Fibroblast of skin of right quadriceps (primary cell): ENCODE measurements at regions not wholly inside any gene's neighbourhood (a gene's known extent, or its start where the extent isn't known, plus 50 kb on each side); places are given as distances from the start of the nearest gene placed in this dataset.

Experiments used
- DNase-seq: peaks from one replicate; pipeline ENCODE4 v3.0.0-alpha.2; 2013

DNA sequence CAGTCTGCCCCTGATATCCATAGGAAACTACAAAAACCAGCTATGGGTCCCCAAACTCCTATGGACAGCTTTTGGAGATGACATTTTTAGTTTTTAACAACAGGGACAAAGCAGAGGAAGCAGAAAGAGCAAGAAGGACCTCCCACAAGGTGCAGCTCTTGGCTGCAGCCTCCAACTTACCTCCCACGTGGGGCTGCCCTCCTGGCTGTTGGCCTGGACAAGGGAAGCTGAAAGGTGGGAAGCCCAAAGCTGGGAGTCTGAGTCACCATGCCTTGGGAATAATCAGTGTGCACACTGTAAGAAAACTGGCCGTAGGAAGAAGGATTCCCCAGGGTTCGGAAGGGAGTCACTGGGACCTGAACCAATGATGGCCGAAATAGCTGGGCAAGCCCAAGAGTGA, 51.8 kb upstream of the PAX1 start:
- no peak for DNase-seq

DNA sequence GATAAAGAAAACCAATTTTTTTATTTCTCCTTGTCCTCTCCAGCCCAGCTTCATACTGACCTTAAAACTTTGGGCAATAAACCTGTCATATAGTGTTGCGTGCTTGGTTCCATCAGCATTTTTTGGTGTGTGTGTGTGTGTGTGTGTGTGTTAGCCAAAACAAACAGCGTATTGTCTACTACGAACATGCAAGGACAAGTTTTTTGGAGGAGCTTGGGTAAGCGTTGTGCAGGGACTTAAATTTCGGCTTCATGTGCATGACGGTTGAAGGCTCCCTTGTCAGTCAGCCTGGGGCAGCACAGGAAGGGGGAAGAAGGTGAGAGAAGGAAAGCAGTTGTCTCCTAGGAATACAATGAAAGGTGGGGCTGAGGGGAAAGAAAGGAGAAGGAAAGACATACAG, 62.0 kb upstream of the PAX1 start:
- DNase-seq: no peak

DNA sequence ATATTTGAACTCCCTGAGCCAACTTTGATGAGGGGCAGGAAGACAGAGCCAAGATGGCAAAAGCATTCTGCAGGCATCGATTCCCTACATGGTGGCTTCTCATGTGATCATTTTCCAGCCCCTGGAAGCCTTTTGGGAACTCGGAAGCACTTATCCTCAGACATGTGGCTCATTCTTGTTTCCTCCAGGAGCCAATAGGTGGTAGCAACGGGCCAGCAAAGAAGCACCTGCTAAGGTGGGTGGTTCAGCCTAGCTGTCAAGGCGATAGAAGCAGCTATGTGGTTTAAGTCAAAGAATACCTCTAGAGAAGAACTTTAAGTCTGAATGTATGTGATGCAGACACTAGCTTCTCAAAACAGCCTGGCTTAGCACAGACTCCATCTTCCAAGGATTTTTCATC, 64.9 kb upstream of the PAX1 start:
- no peak for DNase-seq

DNA sequence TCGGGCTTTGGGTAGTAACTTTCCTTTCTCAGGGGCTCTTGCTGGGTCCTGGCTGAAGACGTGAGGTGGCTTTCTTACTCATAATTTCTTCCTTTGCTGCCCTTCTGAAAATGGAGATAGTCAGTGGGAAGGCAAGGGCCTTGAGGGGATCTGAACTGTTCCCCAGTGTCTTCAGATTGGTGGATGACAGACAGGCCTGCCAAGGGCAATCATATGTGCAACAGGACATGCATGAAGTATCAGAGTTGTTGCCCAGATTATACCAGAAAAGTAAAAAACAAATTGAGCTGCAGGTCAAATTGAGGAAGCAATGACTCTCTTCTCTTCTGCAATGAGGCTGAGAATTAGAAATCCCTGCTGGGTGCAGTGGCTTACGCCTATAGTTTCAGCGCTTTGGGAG, 71.6 kb upstream of the PAX1 start:
- DNase-seq: no peak

DNA sequence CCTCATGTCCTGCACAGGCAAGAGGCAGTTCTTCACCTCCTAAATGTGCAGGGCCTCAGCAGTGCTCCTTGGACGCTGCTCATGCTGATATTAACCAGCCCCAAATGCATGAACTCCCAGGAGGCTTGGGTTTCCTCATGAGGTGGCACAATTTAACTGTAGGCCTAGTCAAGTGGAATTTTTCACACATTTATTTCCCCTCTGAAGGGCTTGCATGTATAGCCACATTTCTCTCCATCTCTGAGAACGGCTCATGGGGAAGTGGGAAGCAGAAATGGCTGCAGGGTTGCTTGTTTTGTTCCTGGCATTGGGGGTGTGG, 72.8 kb upstream of the PAX1 start:
- no peak for DNase-seq

DNA sequence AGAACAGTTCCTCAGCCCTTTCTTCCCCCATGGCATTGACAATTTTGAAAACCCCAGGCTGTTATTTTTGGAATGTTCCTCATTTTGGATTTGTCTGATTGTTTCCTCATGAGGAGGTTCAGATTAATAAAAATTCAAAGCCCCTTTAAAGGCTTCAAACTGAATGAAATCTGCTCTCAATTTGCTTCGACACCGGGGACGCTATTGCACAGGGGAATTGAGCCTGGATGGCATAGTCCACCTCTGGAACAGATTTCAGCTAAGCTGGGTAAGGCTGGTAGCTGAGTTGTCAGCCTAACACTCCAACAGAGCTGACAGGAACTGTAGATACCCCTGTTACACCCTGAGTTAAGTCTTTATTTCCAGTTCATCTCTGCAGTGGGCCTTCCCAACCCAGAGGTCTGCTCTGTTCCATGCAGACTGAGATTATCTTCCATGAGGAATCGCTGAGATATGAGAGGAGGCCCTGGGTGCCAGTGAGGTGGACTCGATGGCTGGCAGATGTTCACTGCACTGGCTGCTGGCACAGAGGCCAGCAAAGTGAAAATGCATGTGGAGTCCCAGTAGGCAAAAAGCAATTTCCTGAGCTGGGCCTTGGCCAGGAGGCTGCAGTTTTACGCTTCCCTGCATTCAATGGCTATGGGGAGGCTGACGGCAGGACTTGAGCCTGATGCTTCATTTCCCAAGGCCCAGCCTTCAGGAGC, 73.3 kb upstream of the PAX1 start:
- no peak for DNase-seq

DNA sequence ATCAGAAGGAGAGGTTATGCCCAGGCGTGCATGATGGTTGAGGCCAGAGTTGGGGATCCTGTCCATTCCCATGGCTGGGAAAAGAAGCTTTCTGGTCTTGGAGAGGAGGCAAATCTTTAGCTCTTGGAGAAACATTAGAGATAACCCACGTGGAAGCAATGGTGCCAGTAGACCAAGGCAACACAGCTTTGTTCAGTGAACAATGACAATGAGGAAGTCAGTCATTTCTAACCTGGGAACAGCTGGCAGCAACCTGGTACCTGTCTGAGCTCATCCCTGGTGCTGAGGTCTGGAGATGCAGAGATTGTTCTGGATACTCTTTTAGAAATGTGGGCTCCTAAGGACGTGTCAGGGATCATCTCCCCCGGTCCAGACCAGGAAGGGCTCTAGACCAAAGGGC, 76.7 kb upstream of the PAX1 start:
- no peak for DNase-seq

DNA sequence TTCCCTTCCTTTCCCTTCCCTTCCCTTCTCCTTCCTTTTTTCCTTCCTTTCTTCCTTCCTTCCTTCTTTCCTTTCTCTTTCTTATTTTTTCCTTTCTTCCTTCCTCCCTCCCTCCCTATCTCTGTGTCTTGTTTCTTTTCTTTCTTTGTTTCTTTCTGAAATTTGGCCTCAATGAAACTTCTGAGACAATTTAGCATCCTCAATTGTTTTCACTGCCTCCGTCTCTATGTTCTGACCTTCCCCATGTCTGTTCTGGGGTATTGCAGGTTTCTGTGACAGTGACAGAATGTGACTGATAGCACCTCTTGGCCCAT, 81.7 kb upstream of the PAX1 start:
- no peak for DNase-seq

DNA sequence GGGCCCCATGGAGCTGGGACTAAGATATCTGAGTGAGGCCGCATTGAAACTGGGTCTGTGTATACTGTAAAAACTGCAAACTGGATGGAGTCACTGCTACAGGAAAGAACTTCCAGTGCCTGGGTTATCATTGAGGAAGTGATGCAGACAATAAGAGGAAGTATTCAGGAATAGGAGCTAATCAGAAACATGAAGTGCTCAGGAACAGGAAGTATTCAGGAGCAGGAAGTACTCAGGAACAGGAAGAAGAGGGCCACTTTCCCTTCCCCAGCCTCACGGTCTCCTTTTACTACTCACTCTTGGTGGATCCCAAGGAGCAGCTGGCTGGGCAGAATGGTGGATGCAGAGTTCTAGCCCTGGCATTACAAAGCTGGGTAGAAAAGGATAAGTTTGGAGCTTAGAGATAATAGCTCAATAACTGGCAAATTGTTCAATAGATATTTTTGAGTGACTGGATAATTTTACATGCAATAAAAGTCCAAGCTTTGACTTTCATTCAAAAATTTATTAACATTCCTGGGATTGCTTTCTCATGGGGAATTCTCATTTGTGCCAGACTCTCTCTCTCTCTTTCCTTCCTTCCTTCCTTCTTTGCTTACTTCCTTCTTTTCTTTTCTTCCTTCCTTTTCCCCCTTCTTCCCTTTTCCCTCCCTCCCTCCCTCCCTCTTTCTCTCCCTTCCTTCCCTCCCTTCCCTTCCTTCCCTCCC, 82.2 kb upstream of the PAX1 start:
- no peak for DNase-seq

DNA sequence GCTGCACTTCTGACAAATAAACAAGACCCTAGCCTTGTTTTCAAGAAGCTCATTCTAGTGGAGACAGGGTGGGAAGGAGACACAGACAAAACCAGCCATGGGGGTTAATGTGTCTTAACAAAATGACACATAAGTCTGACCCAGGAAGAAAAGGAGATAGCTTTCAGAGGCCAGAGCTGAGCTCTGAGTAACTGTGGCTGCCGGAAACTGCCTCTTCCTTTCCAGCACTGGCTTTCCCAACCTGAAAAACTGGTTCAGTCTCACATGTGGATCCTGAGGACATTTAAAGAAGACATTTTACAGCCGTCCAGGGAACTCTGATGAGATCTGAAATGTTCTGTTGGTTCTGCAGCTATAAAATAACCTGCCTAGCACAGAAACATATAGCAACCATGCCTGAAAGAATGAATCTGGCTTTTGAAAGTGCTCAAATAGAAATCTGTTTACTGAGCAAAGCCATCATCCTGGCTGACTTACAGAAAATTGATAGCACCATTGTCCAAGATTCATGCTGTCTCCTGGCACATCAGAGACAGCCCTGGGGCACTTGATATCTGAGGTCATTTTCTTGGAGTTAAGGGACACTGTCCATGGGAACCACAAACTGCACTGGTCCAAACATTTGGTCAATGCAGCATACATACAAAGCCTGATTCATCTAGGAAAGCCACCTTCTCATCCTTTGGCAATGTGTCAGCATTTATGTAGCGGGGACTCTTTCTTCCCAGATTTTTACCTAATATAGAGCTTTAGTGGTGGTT, 83.2 kb upstream of the PAX1 start:
- DNase-seq: no peak

DNA sequence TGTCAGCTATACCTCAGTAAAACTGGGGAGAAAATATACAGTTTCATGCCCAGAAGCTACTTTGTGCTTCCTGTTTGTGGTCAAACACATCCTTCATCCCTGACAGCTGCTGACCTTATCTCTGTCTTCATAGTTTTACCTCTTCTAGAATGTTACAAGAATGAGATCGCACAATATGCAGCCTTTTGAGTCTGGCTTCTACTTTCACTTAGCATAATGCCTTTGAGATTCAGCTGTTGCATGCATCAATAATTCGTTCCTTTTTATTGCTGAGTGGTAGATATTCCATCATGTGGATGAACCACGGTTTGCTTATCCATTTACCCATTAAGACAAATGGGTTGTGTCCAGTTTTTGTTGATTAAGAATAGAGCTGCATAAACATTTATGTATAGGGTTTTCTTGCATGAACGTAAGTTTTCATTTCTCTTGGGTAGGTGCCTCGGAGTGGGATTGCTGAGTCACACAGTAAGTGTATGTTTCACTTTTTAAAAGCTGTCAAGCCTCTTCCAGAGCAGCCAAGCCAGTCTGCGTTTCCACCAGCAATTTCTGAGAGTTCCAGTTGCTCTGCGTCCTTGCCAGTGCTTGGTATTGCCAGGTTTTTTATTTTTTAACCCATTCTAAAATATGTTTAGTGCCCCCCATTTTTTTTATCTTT, 86.6 kb upstream of the PAX1 start:
- no peak for DNase-seq

DNA sequence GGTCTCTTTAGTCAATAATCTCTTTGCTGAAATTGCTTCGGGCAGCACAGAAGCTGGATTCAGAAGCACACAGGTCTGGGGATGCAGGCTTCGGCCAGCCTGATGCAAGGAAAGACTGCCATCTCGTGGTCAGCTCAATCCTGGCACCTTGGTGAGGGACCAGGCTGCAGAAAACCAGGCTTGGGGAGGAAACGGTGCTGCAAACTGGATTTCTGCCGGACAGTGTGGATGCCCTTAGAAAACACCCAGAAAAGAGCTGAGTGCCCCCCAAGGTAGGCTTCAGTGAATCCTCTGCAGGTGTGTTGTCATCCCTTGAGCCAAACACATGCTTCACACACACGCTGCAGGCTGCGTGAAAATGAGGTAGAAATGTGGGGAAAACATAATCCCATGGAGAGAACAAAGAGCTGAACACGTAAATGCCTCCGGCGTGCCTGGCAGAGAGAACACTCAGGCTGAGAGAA, 89.8 kb upstream of the PAX1 start:
- DNase-seq: peak; percentile 24

DNA sequence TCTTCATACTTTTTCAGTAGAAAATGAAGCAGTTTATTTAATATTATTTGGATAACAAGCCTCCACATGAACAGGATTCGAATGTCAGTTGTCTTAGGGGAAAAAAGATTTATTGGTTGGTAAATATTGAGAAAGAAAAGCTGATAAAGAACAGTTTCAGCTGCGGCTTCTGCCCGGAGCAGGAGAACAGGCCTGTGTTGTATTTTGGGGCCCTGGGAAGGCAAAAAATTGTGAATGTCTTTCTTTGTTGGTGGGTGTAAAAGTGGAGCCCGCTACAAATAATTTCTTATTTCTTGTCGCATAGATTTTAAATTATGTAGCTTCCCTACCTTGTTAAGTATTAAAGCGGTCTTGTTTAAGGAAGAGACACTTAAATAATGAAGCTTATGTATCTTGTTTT, 90.5 kb upstream of the PAX1 start:
- no peak for DNase-seq

DNA sequence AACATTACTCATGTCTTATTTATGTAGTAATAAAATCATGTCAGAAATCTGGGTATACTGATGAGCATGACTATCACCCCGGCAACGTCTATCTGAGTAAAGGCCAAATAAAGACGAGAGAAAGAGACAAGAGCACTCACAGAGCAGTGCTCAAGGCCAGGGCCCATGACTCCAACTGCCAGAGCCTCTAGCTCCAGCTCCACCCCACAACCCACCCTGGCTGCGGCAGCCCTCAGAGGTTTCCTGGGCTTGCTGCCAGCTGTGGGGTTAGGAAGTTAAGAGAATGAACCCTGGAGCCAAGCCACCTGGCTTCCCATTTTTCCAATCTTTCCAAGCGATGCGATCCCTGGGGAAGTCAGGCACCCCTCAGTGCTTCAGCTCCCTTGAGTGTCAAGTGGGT, 92.0 kb upstream of the PAX1 start:
- peak; percentile 1 for DNase-seq

DNA sequence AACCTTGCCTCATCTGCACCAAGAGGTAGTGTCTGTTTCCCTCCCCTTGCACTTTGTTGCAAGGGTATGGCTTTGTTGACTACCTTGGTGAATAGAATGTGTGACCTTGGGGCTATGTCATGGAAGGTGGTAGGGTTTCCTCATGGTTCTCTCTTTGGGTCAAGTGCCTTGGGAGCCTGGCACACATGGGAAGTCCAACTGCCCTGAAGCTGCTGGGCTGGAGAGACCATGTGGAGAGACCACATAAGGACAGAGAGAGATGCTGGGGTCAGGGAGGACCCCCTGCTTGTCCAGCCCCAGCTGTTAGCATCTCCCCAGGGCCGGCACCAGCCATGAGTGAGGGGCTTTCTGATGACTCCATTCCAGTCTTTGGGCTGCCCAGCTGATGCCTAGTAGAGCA, 95.5 kb upstream of the PAX1 start:
- DNase-seq: no peak

DNA sequence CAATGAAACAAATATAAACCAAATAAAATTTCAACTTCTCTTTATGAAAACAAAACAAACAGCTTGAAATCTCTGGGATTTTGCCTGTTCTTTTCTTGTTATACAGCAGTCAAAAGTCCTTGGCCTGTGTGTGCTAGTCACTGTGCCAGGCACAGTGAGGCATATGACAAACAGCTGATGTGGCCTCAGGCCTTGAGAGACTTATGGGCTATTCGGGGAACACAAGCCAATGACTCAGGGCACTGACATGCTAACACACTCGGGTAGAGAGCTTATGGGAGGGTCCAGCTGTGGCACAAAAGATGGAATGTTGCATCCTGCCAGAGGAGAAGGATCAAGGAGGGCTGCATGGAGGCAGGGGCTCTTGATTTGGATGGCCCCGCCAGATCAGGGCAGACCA, 95.4 kb upstream of the NKX2-2 start:
- DNase-seq: no peak

DNA sequence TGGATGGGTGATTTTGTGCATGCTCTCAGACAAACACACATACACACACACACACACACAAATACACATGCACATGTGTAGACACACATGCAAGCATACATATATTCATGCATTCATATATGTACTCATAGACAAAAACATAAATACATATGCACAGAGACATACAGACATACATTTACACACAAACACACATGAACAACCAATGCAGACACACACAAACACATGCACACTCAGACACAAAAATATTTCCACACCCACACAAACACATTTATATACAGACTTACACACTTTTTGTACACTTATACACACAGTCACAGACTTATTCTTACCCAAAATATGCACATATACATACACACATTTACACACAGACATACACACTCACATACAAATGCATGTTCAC, 94.9 kb upstream of the NKX2-2 start:
- no peak for DNase-seq

DNA sequence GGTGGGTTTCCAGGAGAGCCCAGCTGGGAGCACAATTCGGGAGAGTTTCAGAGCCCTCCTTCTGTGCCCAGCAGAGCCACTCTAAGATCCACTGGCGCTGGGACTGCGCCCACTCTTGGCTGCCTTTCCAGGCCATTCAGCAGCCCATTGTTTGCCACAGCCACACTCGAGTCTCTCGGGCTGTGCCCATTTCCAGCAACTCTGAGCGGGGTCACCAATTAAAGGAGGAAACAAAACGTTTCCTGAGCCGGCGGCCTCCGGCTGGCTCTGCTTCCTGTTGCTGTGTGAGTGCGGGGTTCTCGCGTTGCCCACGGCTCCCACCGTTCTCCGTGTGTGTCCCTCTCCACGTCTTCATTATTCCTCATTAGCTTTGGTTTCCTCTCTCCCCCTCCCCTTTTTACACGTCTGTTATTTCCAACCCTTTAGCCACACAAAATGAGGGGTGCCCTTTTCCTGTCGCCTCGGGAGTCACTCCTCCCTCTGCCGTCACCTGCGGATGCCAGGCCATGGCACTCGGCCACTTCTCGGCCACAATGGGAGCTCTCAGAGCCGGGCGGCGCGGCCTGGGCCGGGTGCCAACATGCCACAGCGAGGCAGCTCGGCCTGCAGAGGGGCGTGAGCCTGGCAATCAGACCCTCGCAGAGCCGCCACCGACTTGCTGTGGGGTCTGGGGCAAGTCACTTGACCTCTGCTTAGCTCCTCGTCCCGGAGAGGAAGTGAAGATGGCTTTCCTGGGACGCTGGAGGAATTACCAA, 94.3 kb upstream of the NKX2-2 start:
- DNase-seq: no peak

DNA sequence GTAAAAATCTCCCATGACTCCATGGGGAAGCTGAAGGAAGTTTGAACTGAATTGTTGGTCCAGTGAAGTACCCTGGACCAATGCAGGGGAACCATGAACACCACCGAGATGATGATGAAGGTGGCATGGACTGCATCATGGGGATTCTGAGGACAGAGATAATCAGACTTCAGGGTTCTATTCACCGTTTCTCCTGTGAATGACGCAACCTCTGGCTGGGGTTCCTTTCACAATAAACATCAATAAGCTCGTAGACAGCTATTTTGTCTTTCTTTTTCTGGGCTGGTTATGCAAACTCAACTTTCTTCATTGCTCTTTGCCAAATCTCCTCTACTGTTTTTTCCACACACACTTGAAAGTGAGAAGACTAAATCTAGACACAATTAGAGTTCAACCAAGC, 87.9 kb upstream of the NKX2-2 start:
- DNase-seq: no peak

DNA sequence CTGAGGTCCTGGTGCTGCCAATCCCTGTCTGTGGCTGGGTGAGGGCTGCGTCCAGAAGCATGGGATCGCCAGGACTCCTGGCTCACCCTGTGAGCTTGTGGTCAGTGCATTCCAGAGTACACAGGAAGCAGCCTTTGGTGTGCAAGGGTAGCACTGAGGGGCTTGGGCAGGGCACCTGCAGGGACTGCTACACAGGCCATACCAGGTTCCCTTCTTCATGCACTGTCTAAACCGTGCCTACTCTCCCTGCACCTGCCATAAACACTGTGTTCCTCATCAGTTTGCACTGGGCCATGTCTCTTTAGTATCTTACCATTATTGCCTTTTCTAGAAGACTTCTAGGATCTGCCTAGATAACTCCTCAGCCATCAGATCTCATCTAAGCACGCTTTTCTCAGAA, 72.8 kb upstream of the NKX2-2 start:
- DNase-seq: no peak

DNA sequence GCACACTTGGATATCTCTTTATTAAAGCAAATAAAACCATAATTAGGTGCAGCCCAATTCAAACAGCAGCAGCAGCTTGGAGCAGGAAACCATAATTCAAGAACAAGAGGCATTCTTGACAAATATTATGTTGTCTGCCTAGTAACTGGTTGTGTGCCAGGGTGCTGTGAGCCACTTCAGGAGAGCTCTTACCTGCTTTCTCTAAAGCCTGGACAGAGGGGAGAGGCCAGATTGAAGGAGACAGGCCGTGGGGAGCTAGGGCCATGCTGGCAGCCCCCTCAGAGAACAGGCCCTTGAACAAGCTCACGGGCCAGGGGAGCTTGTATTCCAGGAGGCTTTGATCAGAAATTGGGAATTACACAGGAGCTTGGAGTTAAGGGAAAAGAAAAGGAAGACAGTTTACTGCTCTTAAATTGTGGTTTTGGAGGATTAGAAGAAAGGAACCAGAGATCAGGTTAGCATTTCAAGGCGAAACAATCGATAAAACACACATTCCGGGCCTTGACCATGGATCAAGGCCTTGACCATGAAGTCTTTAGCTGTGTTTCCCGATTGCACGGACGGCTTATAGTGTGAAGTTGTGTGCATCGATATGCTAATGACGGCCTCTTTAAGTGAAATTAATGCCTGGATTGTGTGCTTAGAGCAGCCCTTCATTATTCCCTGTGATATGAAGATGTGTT, 69.8 kb upstream of the NKX2-2 start:
- DNase-seq: no peak

DNA sequence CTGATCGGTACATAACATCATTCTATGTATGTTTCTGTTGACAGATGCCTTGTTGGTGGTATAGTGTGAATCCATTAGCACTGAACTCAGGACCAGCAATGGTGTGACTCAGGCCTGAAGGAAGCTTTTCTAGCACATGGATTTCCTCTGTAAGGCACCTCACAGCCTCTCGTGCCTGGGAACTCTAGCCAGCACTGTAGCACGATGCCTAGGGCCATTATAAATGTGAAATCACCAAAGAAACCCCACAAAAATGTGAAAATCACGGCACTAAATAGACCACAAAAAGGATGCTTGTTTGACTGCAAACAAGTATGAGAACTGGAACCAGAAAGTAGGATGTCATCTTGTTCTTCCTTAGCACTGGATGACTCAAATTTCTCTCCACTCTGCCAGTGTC, 63.7 kb upstream of the NKX2-2 start:
- DNase-seq: no peak
